Activated T-helper 17 cell treated with anti-CD3 and anti-CD28 coated beads, Interleukin-2, amount 50 U/mL, for 72 hours (primary cell): ENCODE measurements at regions not wholly inside any gene's neighbourhood (a gene's known extent, or its start where the extent isn't known, plus 50 kb on each side); places are given as distances from the start of the nearest gene placed in this dataset.

Experiments used
- ATAC-seq: fragments of 150-1000 bp; cut with Tn5 transposase; replicated peaks from 2 replicates; pipeline ENCODE4 v1.10.0; 2021; ENCODE audit warnings: mild to moderate bottlenecking, moderate library complexity
- H3K27ac Mint-ChIP-seq: one replicate; pipeline ENCODE4 v1.8.0; 2022; ENCODE audit warnings: mixed read lengths
- H3K27me3 Mint-ChIP-seq: one replicate; pipeline ENCODE4 v1.8.0; 2022; ENCODE audit warnings: mixed read lengths
- H3K36me3 Mint-ChIP-seq: one replicate; pipeline ENCODE4 v1.8.0; 2022; ENCODE audit warnings: low read depth, mild to moderate bottlenecking, mixed read lengths
- H3K4me1 Mint-ChIP-seq: one replicate; pipeline ENCODE4 v1.8.0; 2022; ENCODE audit warnings: mixed read lengths
- H3K4me3 Mint-ChIP-seq: one replicate; pipeline ENCODE4 v1.8.0; 2022; ENCODE audit warnings: mild to moderate bottlenecking, mixed read lengths
- H3K9me3 Mint-ChIP-seq: one replicate; pipeline ENCODE4 v1.8.0; 2022; ENCODE audit warnings: mixed read lengths

DNA sequence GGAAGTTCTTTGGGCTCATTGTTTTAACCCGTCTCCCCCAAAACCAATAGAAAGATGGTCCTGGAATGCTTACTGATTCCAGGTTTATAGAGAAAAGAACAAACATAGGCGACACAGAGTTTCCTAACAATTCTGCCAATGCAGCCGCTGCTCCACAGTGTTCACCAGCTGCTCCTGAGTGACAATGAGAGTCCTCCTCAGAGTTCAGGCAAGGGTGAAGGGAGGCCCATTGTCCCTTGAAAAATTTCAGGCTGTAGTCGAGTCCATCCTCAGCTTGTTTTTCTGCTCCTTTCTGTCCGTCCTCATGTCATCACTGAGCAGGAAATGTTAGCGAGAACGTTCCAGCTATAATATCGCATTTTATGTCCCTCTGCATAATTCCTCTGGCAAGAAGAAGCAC is 537.6 kb downstream of the TCERG1L start:
- peaks cover 16% of the 10 kb centered on the region for H3K27me3 Mint-ChIP-seq
- no peaks in the 10 kb centered on the region for H3K9me3 Mint-ChIP-seq
- H3K36me3 Mint-ChIP-seq: no peaks in the 10 kb centered on the region
- no peak for ATAC-seq
- no peak overlapping the region for H3K27ac Mint-ChIP-seq
- H3K4me1 Mint-ChIP-seq: no peaks in the 10 kb centered on the region
- no peak overlapping the region for H3K4me3 Mint-ChIP-seq

DNA sequence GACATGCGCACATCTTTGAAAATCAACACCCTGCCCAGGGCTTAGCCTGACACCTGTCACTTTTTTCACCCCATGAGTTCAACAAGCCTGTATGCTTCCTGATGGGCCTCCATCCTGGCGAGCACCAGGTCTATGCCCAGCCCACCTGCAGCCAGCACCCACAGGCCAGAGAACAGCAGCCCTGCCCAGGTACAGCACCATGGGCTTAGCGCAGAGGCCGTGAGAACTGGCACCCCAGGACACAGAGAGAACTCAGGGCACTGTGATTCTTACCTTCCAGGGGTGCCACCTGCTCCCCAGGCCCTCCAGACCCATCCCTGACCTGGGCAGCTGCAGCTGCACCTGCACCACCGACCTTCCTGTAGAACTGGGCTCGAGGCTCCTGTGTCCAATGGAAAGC is 536.6 kb downstream of the TCERG1L start:
- no peaks in the 10 kb centered on the region for H3K36me3 Mint-ChIP-seq
- peaks cover 16% of the 10 kb centered on the region for H3K27me3 Mint-ChIP-seq
- no peaks in the 10 kb centered on the region for H3K4me1 Mint-ChIP-seq
- no peak for ATAC-seq
- no peaks in the 10 kb centered on the region for H3K9me3 Mint-ChIP-seq
- H3K27ac Mint-ChIP-seq: no peak overlapping the region
- no peak overlapping the region for H3K4me3 Mint-ChIP-seq

DNA sequence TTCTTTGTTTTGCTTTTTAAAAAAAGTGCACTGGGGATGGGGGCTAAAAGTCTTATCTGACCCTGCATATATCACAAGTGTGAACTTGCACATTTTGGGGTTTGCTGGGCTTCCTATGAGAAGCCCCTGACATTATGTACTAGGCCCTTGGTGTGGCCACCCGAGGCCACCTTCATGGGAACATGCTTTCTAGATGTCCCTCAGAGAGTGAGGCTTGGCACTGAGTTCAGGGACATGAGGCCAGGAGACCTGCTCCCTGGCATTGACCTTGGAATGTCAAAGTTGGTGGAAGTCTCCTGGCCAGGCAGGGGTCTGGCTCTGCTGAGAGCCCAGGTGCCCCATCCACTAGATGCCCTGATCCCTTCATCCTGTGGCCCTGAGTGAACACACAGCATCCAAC is 536.2 kb downstream of the TCERG1L start:
- Mint-ChIP-seq H3K27me3 (peaks cover 16% of the 10 kb centered on the region), H3K36me3 (no peaks in the 10 kb centered on the region), H3K4me3 (no peak overlapping the region), H3K9me3 (no peaks in the 10 kb centered on the region), H3K4me1 (no peaks in the 10 kb centered on the region), H3K27ac (no peak overlapping the region)
- ATAC-seq: no peak

DNA sequence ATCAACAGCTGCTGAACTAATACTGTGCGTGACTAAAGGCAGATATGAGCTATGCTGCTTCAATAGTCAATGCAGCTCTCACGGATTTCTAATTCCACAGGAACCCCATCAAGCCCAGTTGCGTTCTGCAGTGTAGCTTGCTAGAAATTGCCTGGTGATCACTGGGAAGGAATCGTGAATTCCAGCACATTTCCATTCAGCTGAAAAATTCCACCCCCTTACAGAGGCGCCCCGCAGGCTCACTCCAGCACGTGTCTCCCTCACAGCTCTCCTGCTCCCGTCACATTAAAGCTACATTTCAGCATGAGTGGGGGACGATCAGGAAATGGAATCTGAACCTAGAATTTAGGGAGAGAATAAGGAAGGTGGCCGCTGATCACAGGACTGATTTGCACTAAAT is 534.8 kb downstream of the TCERG1L start:
- no peaks in the 10 kb centered on the region for H3K4me1 Mint-ChIP-seq
- H3K27ac Mint-ChIP-seq: no peak overlapping the region
- no peak overlapping the region for H3K4me3 Mint-ChIP-seq
- no peak for ATAC-seq
- peaks cover 13% of the 10 kb centered on the region for H3K27me3 Mint-ChIP-seq
- H3K36me3 Mint-ChIP-seq: no peaks in the 10 kb centered on the region
- H3K9me3 Mint-ChIP-seq: no peaks in the 10 kb centered on the region

DNA sequence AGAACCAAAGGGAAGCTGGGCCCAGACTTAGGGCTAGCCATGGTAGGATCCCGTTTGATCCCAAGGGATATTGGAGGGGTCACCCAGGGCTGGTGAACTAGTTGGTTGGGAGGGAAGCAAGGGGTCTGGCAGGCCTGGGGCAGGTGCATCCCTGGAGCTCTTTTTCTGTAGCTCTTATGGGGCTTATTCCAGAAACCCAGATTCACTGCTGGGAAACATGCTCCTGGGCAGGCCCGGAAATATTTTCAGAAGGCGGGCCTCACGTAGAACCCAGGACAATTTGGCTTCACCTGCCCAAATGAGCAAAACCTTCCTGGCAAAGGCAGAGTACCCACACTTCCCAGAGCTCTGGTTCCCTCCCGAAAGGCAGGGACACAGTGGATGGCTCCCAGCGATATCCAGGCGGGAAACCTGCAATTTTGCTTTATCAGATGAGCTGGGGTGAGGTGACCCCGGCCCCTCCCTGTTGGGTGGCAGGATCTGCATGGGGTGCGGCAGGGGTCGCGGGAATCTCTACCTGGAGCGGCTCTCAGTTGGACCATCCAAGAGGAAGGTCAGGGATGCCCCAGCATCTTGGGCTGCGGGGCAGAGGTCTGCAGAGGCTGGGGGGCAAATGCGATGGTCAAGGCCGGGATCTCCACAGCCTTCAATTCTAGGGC is 533.9 kb downstream of the TCERG1L start:
- ATAC-seq: no peak
- Mint-ChIP-seq H3K9me3 (no peaks in the 10 kb centered on the region), H3K4me3 (no peak overlapping the region), H3K27me3 (peaks cover 11% of the 10 kb centered on the region), H3K27ac (no peak overlapping the region), H3K4me1 (no peaks in the 10 kb centered on the region), H3K36me3 (no peaks in the 10 kb centered on the region)

DNA sequence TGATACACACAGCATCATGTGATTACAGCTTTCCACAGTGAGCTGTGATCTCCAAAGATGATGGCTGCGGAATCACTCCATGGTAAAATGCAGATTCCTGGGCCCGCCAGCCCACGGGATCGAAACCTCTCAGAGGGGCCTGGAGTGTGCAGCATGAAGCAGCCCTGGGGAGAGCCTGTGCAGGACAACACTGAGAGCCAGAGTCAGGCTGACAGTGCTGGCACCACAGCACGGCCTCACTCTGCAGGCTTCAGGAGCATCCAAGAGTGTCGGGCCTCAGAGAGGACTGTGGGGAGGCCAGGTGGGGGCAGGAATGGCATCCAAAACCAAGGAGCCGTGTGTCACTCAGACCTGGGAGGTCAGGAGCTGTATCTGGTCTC is 533.4 kb downstream of the TCERG1L start:
- no peak overlapping the region for H3K27ac Mint-ChIP-seq
- no peak for ATAC-seq

DNA sequence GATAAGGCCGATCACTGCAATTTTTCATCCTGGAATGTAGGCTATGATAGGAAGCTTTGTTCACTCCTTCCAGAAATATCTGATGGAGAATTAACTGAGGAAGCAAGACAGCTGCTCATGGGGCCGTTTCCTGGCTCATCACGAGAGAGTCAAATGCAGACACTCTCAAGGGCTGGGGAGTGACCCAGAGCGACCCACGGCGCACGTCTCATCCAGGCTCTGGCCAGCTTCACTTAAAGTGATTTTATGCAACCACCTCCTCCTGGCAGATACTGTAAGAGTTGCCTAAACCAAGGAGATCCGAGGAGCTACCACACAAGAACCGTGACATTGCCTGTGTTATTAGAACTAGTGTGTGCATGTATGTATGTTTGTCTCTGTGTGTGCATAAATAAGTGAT is 530.8 kb downstream of the TCERG1L start:
- no peak for ATAC-seq
- Mint-ChIP-seq H3K4me3 (no peak overlapping the region), H3K27ac (no peak overlapping the region), H3K9me3 (no peaks in the 10 kb centered on the region), H3K36me3 (no peaks in the 10 kb centered on the region), H3K4me1 (no peaks in the 10 kb centered on the region), H3K27me3 (no peaks in the 10 kb centered on the region)

More for the DNA sequence above, 533.4 kb downstream of the TCERG1L start:
- H3K4me3 Mint-ChIP-seq: no peak overlapping the region
- peaks cover 6% of the 10 kb centered on the region for H3K27me3 Mint-ChIP-seq
- no peaks in the 10 kb centered on the region for H3K4me1 Mint-ChIP-seq
- no peaks in the 10 kb centered on the region for H3K36me3 Mint-ChIP-seq
- no peaks in the 10 kb centered on the region for H3K9me3 Mint-ChIP-seq

DNA sequence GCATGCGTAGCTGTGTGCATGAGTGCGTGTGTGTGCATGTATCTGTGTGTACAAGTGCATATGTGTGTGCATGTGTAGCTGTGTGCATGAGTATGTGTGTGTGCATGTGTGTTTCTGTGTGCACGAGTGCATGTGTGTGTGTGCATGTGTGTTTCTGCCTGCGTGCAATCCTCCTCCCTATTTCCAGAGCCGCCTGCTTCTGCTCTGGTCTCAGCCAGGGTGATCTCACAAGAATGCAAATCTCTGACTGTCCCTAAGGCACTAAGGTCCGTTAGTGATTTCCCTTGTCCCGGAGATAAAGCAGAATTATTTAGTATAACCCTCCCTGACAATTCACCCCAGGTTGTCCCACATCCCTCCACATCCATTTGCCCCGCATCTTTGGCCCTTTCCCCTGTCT is 530.3 kb downstream of the TCERG1L start:
- no peak for ATAC-seq
- no peaks in the 10 kb centered on the region for H3K27me3 Mint-ChIP-seq
- H3K4me3 Mint-ChIP-seq: no peak overlapping the region
- H3K27ac Mint-ChIP-seq: no peak overlapping the region
- no peaks in the 10 kb centered on the region for H3K4me1 Mint-ChIP-seq
- H3K36me3 Mint-ChIP-seq: no peaks in the 10 kb centered on the region
- H3K9me3 Mint-ChIP-seq: no peaks in the 10 kb centered on the region

DNA sequence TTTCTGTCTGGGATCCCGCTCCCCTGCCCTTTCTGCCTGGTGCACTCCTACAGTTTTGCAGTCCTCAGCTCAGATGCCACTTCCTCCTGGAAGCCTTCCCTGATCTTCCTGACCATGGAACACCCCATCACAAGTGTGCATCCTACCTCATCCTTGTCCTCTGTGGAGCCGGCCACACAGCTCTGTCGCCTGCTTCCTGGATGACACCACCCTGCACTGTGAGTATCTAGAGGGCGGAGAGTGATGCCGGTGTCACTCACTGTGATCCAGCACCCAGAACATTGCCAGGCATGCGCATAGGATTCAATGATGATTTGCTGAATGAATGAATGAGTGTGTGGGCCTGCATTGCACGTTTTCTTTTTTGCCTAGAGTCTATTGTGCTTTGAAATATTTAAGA is 529.9 kb downstream of the TCERG1L start:
- ATAC-seq: no peak
- no peak overlapping the region for H3K4me3 Mint-ChIP-seq
- no peaks in the 10 kb centered on the region for H3K4me1 Mint-ChIP-seq
- H3K27me3 Mint-ChIP-seq: no peaks in the 10 kb centered on the region
- H3K36me3 Mint-ChIP-seq: no peaks in the 10 kb centered on the region
- H3K9me3 Mint-ChIP-seq: no peaks in the 10 kb centered on the region
- no peak overlapping the region for H3K27ac Mint-ChIP-seq

DNA sequence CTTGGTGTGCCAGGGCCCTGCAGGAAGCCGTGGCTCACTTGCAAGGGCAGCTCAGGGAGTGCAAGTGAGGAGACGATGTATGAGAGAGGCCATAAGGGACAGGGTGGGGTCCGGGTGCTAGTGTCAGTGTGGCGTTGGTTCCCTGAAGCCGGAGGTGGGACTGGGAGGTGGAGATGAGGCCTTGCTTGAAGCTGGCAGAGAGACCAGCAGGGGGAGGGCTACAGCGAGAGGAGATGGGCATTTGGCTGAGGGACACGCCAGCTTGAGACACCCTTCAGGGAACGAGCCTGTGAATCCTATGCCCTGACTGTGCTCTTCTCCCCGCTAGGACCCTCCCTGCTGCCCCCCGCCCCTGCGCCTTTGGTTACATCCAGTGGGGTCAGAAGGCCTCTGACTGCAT is 529.1 kb downstream of the TCERG1L start:
- H3K36me3 Mint-ChIP-seq: no peaks in the 10 kb centered on the region
- no peaks in the 10 kb centered on the region for H3K9me3 Mint-ChIP-seq
- no peaks in the 10 kb centered on the region for H3K4me1 Mint-ChIP-seq
- no peaks in the 10 kb centered on the region for H3K27me3 Mint-ChIP-seq
- H3K4me3 Mint-ChIP-seq: no peak overlapping the region
- ATAC-seq: no peak
- H3K27ac Mint-ChIP-seq: no peak overlapping the region

DNA sequence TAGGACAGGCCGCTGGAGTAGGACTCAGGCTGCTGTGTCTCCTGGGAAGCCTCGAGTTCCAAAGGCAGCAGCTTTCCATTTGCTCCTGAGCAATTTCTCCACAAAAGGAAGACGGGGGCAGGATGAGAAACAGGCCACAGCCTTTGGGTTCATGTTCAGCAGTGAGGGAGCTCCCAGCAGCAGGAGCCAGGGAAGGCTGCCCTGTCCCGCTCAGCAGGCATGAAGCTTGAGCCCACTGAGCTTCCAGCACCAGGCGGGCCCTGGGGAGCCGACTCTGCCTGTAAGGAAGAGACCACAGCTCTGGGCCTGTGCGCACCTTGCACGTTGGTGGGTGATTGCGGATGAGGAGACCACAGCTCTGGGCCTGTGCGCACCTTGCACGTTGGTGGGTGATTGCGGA is 527.2 kb downstream of the TCERG1L start:
- H3K27ac Mint-ChIP-seq: no peak overlapping the region

DNA sequence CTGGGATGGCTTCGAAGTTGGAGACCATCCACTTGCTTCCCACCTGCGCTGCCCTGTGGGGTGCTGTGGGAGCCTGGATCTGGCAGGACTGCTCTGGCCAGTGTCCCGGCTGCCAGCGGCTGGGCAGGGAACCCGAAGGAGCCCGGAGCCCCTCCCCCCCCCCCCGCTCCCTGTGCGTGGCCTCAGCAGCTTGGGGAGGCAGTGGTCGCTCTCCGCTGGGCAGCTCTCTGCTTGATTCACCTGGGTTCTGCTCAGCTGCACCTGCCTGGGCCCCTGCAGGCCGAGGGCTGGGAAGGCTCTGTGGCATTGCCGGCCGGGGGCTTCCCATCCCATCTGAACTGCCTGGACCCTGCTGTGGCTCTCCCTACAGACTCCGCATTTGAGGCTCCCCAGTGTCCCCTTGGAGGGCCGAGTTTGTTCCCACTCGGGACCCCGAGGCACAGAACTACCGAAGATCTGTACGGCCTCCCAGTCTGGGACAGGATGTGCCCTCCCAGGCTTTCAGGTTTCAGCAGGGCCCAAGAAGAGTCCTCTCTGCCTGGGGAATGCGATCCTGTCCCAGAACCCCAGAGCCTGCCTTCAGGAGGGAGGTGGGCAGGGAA is 525.1 kb downstream of the TCERG1L start:
- no peaks in the 10 kb centered on the region for H3K27me3 Mint-ChIP-seq
- H3K27ac Mint-ChIP-seq: no peak overlapping the region
- ATAC-seq: no peak
- no peaks in the 10 kb centered on the region for H3K36me3 Mint-ChIP-seq
- H3K4me3 Mint-ChIP-seq: no peak overlapping the region
- H3K9me3 Mint-ChIP-seq: no peaks in the 10 kb centered on the region
- no peaks in the 10 kb centered on the region for H3K4me1 Mint-ChIP-seq

More for the DNA sequence above, 527.2 kb downstream of the TCERG1L start:
- Mint-ChIP-seq H3K4me3 (no peak overlapping the region), H3K36me3 (no peaks in the 10 kb centered on the region), H3K27me3 (no peaks in the 10 kb centered on the region), H3K4me1 (no peaks in the 10 kb centered on the region), H3K9me3 (no peaks in the 10 kb centered on the region)
- no peak for ATAC-seq

DNA sequence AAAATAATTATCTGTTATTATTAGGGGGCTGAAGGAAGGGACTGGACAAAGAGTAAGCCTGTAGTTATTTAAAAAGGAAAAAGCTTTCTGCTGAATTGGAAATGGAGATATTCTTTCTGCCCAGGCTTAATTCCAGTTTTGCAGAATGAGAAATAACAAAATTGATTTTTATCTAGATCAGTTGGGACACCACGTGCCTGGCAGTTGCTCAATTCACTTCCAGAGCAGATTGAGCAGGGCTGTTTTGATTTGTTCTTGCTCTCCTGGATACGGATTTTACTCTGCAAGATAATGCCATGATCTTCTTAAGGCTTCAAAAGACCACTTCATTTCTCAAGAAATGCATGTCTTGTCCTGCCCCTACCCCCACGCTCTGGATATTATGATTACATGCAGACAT is 524.3 kb downstream of the TCERG1L start:
- H3K9me3 Mint-ChIP-seq: no peaks in the 10 kb centered on the region
- no peak for ATAC-seq
- no peak overlapping the region for H3K4me3 Mint-ChIP-seq
- H3K4me1 Mint-ChIP-seq: no peaks in the 10 kb centered on the region
- no peaks in the 10 kb centered on the region for H3K36me3 Mint-ChIP-seq
- no peaks in the 10 kb centered on the region for H3K27me3 Mint-ChIP-seq
- no peak overlapping the region for H3K27ac Mint-ChIP-seq

DNA sequence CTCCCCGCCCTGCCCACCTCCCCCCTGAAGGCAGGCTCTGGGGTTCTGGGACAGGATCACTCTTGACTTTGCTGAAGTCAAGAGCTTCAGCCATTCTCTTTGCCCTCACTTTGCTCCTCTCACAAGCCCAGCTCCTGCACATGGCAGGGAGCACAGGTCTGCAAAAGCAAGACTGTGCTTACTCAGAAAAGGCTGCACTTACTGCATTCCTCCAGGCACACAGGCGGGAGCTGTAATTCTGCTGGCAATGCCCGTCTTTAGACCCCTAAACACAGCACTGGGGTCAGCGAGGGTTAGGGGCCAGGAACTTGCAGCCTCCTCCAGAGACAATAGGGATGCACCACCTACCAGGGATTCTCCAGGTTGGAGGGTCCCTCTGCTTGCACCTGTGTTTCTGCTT is 523.7 kb downstream of the TCERG1L start:
- ATAC-seq: no peak
- H3K27ac Mint-ChIP-seq: no peak overlapping the region
- no peak overlapping the region for H3K4me3 Mint-ChIP-seq
- H3K4me1 Mint-ChIP-seq: no peaks in the 10 kb centered on the region
- no peaks in the 10 kb centered on the region for H3K9me3 Mint-ChIP-seq
- no peaks in the 10 kb centered on the region for H3K27me3 Mint-ChIP-seq
- no peaks in the 10 kb centered on the region for H3K36me3 Mint-ChIP-seq

DNA sequence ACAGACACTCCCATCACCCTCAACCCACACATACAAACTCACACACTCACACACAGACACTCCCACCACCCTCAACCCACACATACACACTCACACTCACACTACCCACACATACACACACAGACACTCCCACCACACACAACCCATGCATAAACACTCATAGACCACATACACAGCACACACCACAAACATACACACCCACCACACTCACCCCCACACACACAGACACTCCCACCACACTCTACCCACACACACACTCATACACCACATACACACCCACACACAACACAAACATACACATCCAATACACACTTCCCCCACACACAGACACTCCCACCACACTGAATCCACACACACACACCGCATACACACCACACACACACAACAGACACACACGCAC is 521.2 kb downstream of the TCERG1L start:
- ATAC-seq: no peak
- Mint-ChIP-seq H3K4me1 (no peaks in the 10 kb centered on the region), H3K36me3 (no peaks in the 10 kb centered on the region), H3K27me3 (no peaks in the 10 kb centered on the region), H3K27ac (no peak overlapping the region), H3K4me3 (no peak overlapping the region), H3K9me3 (no peaks in the 10 kb centered on the region)
